ENCODE measurements at regions not wholly inside any gene's neighbourhood (a gene's known extent, or its start where the extent isn't known, plus 50 kb on each side); places are given as distances from the start of the nearest gene placed in this dataset.

DNA sequence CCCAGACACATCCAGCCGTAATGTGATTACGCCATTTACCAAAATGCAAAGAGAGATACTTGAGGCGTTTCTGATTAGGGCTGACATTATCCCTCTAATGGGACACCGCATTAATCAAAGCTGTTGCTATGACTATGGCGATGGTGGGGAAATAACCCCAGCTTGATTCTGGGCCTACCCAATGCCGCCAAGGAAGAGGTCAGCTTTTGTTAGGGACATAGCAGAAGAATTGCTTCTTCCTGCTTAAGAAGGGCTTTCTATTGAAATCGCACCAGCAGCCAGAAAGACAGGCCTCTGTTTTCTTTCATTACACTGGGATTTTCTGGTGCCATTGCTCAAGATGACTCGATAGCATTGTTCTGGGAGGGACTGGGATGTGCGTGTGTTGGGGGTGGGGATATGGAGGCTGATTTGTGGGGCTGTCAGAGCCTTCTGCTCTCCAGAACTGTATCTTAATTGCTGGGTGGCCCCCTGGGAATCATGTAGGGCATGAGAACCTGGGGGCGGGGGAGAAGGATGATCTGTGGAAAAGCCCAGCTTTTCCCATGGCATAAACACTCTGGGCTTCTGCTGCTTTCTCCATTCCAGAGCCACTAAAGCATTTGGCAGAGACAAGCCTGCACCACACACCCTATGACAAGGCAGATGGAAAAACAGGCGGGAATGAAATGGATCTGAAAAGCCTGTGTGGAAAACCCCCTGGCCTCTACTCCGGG lies 106.5 kb upstream of the RAD23B start:
- peak; percentile 39 for DNase-seq (ENCODE audit: low read depth)
- TF ChIP-seq, protein P1, sequence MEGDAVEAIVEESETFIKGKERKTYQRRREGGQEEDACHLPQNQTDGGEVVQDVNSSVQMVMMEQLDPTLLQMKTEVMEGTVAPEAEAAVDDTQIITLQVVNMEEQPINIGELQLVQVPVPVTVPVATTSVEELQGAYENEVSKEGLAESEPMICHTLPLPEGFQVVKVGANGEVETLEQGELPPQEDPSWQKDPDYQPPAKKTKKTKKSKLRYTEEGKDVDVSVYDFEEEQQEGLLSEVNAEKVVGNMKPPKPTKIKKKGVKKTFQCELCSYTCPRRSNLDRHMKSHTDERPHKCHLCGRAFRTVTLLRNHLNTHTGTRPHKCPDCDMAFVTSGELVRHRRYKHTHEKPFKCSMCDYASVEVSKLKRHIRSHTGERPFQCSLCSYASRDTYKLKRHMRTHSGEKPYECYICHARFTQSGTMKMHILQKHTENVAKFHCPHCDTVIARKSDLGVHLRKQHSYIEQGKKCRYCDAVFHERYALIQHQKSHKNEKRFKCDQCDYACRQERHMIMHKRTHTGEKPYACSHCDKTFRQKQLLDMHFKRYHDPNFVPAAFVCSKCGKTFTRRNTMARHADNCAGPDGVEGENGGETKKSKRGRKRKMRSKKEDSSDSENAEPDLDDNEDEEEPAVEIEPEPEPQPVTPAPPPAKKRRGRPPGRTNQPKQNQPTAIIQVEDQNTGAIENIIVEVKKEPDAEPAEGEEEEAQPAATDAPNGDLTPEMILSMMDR (IDR thresholded peaks at IDR 0.05; ENCODE audit: insufficient read depth, low read depth, low read length, missing control alignments) = no peak
- H3K4me3 ChIP-seq (ENCODE audit: low read length) = no peak overlapping the region

- TF ChIP-seq, protein P1 (IDR thresholded peaks at IDR 0.05; ENCODE audit: insufficient read depth, low read depth, low read length, missing control alignments) = no peak
- no peak overlapping the region for H3K4me3 ChIP-seq (ENCODE audit: low read length)
- DNase-seq (ENCODE audit: low read depth) = no peak
These were observed 105.7 kb upstream of the RAD23B start for GRCh38 chr9:107177243-107177839.

DNA sequence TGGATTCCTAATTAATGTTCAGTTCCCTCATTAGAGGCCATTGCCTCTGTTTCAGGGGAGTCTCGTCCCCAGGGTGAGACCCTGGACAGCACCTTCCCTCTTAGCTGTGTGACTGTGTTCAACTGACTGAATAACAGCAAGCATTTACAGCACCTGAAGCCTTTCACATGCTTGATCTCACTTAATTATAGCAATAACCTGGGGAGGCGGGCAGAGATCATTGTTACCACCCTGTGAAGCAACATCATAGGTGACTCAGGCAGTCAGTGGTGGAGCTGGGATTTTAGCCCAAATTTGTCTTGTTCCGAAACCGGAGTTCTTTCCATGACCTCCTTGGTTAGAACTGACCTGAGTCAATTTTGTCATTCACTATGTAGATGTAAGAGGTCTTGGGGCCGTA lies 105.2 kb upstream of the RAD23B start:
- TF ChIP-seq, protein P1 (IDR thresholded peaks at IDR 0.05; ENCODE audit: insufficient read depth, low read depth, low read length, missing control alignments) = no peak
- H3K4me3 ChIP-seq (ENCODE audit: low read length) = no peak overlapping the region
- peak; percentile 18 for DNase-seq (ENCODE audit: low read depth)

DNA sequence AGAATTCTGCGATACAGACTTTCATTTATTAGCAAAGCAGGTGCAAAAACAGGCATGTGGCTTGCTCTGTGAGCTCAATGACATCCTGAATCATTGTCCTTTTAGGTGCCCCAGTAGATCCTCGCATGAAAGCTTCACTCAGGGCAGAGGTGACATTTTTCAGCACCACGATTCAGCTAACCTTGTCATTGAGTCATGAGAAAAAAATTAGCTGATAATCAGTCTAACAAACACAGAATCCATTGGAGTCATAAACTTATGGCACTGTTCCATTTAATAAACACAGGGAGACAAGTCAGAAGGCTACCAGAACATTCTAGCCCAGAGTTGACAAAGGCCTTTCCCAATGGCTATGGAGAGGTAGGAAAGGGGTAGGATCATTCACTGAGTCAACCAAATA lies 104.8 kb upstream of the RAD23B start:
- no peak for DNase-seq (ENCODE audit: low read depth)
- H3K4me3 ChIP-seq (ENCODE audit: low read length) = no peak overlapping the region
- TF ChIP-seq, protein P1 (IDR thresholded peaks at IDR 0.05; ENCODE audit: insufficient read depth, low read depth, low read length, missing control alignments) = no peak

GRCh38 chr9:107180206-107180605 lies 102.9 kb upstream of the RAD23B start:
- TF ChIP-seq, protein P1 (IDR thresholded peaks at IDR 0.05; ENCODE audit: insufficient read depth, low read depth, low read length, missing control alignments) = no peak
- H3K4me3 ChIP-seq (ENCODE audit: low read length) = no peak overlapping the region
- DNase-seq (ENCODE audit: low read depth) = no peak

GRCh38 chr9:107183176-107183575 lies 99.9 kb upstream of the RAD23B start:
- no peak for DNase-seq (ENCODE audit: low read depth)
- no peak overlapping the region for H3K4me3 ChIP-seq (ENCODE audit: low read length)
- TF ChIP-seq, protein P1 (IDR thresholded peaks at IDR 0.05; ENCODE audit: insufficient read depth, low read depth, low read length, missing control alignments) = no peak

- H3K4me3 ChIP-seq (ENCODE audit: low read length) = no peak overlapping the region
- no peak for DNase-seq (ENCODE audit: low read depth)
- TF ChIP-seq, protein P1 (IDR thresholded peaks at IDR 0.05; ENCODE audit: insufficient read depth, low read depth, low read length, missing control alignments) = no peak
These were observed 94.7 kb upstream of the RAD23B start for GRCh38 chr9:107188376-107188775.

Measured in epithelial cell of esophagus (primary cell).